ENCODE measurements at regions not wholly inside any gene's neighbourhood (a gene's known extent, or its start where the extent isn't known, plus 50 kb on each side); places are given as distances from the start of the nearest gene placed in this dataset.

DNA sequence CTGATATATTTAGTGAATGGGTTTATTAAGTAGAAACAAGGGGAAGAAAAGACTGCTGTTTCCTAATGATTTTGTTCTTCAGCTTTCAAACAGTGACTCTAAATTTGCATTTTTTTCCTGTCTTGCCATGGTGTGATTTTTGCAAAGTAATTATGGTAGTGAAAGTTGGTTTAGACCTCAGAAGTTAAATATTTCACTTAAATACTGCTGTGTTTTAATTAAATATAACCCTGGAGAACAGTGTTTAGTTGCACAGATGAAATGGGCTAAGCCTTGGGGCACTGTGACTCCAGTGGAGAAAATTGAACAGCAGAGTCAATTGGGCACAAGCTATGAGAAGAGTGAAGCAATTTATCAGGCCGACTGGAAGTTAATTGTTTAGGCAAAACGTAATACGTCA lies 111.1 kb upstream of the MCHR2 start:
- no peaks in the 10 kb centered on the region for H3K36me3 ChIP-seq
- 76 to 84% (median 80%) methylated on average over 3 of the region's 3 CpGs for WGBS, 3 donors
- H3K4me3 ChIP-seq = no peak overlapping the region
- H3K27ac ChIP-seq = no peak overlapping the region
- TF ChIP-seq POLR2A (IDR thresholded peaks at IDR 0.05) (no peak), EP300 (IDR thresholded peaks at IDR 0.05) (no peak)
- TF ChIP-seq, protein P1, sequence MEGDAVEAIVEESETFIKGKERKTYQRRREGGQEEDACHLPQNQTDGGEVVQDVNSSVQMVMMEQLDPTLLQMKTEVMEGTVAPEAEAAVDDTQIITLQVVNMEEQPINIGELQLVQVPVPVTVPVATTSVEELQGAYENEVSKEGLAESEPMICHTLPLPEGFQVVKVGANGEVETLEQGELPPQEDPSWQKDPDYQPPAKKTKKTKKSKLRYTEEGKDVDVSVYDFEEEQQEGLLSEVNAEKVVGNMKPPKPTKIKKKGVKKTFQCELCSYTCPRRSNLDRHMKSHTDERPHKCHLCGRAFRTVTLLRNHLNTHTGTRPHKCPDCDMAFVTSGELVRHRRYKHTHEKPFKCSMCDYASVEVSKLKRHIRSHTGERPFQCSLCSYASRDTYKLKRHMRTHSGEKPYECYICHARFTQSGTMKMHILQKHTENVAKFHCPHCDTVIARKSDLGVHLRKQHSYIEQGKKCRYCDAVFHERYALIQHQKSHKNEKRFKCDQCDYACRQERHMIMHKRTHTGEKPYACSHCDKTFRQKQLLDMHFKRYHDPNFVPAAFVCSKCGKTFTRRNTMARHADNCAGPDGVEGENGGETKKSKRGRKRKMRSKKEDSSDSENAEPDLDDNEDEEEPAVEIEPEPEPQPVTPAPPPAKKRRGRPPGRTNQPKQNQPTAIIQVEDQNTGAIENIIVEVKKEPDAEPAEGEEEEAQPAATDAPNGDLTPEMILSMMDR (IDR thresholded peaks at IDR 0.05) = no peak
- H3K27me3 ChIP-seq = no peaks in the 10 kb centered on the region
- H3K9me3 ChIP-seq = no peaks in the 10 kb centered on the region
- intact Hi-C loops (cut with DNase I) = no loop called here
- no peak for DNase-seq
- no peaks in the 10 kb centered on the region for H3K4me1 ChIP-seq (ENCODE audit: insufficient read depth)

DNA sequence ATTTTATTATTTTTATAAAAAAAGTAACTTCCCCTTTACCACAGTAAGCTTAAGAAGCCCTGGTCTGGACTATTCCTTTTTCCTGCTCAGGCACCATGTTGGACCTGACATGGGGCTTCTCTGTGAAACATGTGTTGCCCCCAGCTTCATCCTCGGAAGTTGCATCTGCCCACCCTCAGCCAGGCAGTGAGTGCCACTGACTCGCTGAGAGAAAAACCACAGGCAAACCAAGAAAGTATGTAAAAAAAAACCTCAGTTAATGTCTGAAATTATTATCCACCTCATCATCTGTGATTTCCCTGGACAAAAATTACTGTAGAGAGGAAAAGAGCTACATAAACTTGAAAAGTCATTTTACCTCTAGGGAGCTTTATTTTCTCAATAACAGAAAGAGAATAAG lies 109.9 kb upstream of the MCHR2 start:
- H3K9me3 ChIP-seq = no peaks in the 10 kb centered on the region
- no peaks in the 10 kb centered on the region for H3K4me1 ChIP-seq (ENCODE audit: insufficient read depth)
- H3K4me3 ChIP-seq = no peak overlapping the region
- no peak overlapping the region for H3K27ac ChIP-seq
- no peaks in the 10 kb centered on the region for H3K36me3 ChIP-seq
- TF ChIP-seq EP300 (IDR thresholded peaks at IDR 0.05) = no peak
- TF ChIP-seq, protein P1 (IDR thresholded peaks at IDR 0.05) = no peak
- TF ChIP-seq POLR2A (IDR thresholded peaks at IDR 0.05) = no peak
- WGBS, 3 donors = 79 to 87% (median 87%) methylated on average over 2 of the region's 2 CpGs
- intact Hi-C loops (cut with DNase I) = no loop called here
- H3K27me3 ChIP-seq = no peaks in the 10 kb centered on the region
- DNase-seq = no peak

DNA sequence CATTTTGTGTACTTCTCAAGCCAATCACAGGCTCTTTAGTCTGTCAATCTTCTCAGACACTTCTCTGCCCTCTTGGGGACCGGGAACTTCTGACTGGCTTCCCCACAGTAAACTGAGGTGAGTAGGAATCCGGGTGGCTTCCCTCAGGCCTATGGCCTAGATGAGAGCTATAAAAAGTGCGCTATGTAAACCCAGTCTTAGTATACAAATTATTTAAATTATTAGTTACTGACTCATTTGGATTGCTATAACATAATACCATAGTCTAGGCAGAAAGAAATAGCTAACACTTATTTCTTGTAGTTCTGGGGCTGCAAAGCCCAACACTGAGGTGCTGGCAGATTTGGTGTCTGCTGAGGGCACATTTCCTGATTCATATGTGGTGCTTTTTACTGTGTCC lies 109.2 kb upstream of the MCHR2 start:
- Histone ChIP-seq H3K4me3 (no peak overlapping the region), H3K9me3 (no peaks in the 10 kb centered on the region), H3K36me3 (no peaks in the 10 kb centered on the region), H3K4me1 (ENCODE audit: insufficient read depth) (no peaks in the 10 kb centered on the region), H3K27ac (no peak overlapping the region), H3K27me3 (no peaks in the 10 kb centered on the region)
- intact Hi-C loops (cut with DNase I) = no loop called here
- WGBS, 3 donors = 82 to 86% (median 83%) methylated on average over 3 of the region's 3 CpGs
- TF ChIP-seq, protein P1 (IDR thresholded peaks at IDR 0.05) = no peak
- TF ChIP-seq POLR2A (IDR thresholded peaks at IDR 0.05) = no peak
- TF ChIP-seq EP300 (IDR thresholded peaks at IDR 0.05) = no peak
- DNase-seq = no peak

DNA sequence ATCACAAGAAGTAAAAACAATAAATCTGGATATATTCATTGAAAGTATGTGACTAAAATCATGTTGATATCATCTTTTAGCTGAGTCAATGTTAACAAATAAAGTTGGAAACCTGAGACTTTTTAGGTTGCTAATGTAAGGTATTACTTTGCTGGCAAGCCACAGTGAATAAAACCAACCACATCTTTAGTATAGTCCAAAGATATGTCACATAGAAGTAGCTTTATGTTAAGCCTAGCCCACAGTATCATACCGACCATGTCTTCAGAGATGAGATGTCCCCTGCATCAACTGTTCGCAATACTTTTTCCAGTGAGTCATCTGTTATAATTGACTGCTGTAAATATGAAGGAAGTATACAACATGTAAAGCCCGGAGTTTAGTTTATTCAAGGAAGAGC lies 107.6 kb upstream of the MCHR2 start:
- TF ChIP-seq, protein P1 (IDR thresholded peaks at IDR 0.05) = no peak
- TF ChIP-seq EP300 (IDR thresholded peaks at IDR 0.05) (no peak), POLR2A (IDR thresholded peaks at IDR 0.05) (no peak)
- Histone ChIP-seq H3K36me3 (no peaks in the 10 kb centered on the region), H3K27me3 (no peaks in the 10 kb centered on the region), H3K4me3 (no peak overlapping the region), H3K4me1 (ENCODE audit: insufficient read depth) (no peaks in the 10 kb centered on the region), H3K27ac (no peak overlapping the region), H3K9me3 (no peaks in the 10 kb centered on the region)
- WGBS, 3 donors = 84 to 86% (median 84%) methylated on average over 3 of the region's 3 CpGs
- intact Hi-C loops (cut with DNase I) = no loop called here
- no peak for DNase-seq

DNA sequence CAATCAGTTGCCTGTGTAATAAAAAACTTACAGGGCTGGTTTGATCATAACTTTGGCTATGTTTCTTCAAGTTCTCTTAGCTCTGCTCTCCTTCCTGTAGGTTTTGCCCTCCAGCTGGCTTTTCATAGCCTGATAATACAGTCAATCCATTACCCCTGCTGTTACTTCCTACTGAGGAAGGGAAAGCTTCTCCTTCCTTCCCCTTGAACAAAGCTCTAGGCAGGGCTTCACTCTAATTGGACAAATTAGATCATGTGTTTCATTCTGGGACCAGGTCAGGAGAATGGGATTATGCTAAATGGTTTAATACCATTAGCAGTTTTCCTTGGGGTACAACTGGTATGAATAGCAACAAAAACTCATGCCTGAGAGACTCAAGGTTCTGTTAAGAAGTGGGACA lies 106.8 kb upstream of the MCHR2 start:
- H3K4me3 ChIP-seq = no peak overlapping the region
- intact Hi-C loops (cut with DNase I) = no loop called here

More for the DNA sequence above, 106.8 kb upstream of the MCHR2 start:
- Histone ChIP-seq H3K36me3 (no peaks in the 10 kb centered on the region), H3K27ac (no peak overlapping the region), H3K4me1 (ENCODE audit: insufficient read depth) (no peaks in the 10 kb centered on the region), H3K27me3 (no peaks in the 10 kb centered on the region), H3K9me3 (no peaks in the 10 kb centered on the region)
- TF ChIP-seq EP300 (IDR thresholded peaks at IDR 0.05) = no peak
- no peak for TF ChIP-seq POLR2A (IDR thresholded peaks at IDR 0.05)
- TF ChIP-seq, protein P1 (IDR thresholded peaks at IDR 0.05) = no peak
- DNase-seq = no peak

Data from ovary (tissue), 7 donors.